ENCODE measurements at regions not wholly inside any gene's neighbourhood (a gene's known extent, or its start where the extent isn't known, plus 50 kb on each side); places are given as distances from the start of the nearest gene placed in this dataset.

DNA sequence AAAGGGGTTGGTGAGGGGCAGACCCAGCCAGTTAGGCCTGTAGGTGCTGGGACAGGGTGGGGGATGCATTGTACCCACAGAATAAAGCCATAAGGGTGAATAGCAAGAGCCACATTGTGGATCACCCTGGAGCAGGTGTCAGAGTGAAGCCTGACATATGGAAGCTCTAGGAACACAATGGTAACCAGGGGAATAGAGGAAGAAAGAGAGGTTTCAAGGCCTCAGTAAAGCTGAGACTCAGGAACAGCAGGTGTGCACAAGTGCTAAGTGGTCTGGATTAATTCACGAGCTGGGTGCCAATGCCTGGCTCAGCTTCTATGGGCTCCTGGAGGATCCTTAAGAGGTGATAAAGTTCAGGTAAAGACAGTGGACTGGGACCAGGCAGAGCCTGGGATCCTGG is 323.7 kb upstream of the CTNNB1 start:
- no peak for DNase-seq
- H3K4me3 ChIP-seq: no peak overlapping the region
- TF ChIP-seq, protein P1, sequence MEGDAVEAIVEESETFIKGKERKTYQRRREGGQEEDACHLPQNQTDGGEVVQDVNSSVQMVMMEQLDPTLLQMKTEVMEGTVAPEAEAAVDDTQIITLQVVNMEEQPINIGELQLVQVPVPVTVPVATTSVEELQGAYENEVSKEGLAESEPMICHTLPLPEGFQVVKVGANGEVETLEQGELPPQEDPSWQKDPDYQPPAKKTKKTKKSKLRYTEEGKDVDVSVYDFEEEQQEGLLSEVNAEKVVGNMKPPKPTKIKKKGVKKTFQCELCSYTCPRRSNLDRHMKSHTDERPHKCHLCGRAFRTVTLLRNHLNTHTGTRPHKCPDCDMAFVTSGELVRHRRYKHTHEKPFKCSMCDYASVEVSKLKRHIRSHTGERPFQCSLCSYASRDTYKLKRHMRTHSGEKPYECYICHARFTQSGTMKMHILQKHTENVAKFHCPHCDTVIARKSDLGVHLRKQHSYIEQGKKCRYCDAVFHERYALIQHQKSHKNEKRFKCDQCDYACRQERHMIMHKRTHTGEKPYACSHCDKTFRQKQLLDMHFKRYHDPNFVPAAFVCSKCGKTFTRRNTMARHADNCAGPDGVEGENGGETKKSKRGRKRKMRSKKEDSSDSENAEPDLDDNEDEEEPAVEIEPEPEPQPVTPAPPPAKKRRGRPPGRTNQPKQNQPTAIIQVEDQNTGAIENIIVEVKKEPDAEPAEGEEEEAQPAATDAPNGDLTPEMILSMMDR (IDR thresholded peaks at IDR 0.05): no peak
- TF ChIP-seq POLR2A (IDR thresholded peaks at IDR 0.05): no peak

GRCh38 chr3:40876009-40876408 is 323.3 kb upstream of the CTNNB1 start:
- peaks cover 0 to 22% (median 0%) of the 10 kb centered on the region in 4 donors for H3K4me1 ChIP-seq
- TF ChIP-seq POLR2A (IDR thresholded peaks at IDR 0.05): no peak
- TF ChIP-seq, protein P1 (IDR thresholded peaks at IDR 0.05): no peak
- DNase-seq: no peak

More for the DNA sequence above, 323.7 kb upstream of the CTNNB1 start:
- Histone ChIP-seq H3K27ac (no peak overlapping the region), H3K36me3 (no peaks in the 10 kb centered on the region), H3K9me3 (no peaks in the 10 kb centered on the region), H3K4me1 (peaks cover 0 to 22% (median 0%) of the 10 kb centered on the region in 4 donors), H3K27me3 (no peaks in the 10 kb centered on the region)

DNA sequence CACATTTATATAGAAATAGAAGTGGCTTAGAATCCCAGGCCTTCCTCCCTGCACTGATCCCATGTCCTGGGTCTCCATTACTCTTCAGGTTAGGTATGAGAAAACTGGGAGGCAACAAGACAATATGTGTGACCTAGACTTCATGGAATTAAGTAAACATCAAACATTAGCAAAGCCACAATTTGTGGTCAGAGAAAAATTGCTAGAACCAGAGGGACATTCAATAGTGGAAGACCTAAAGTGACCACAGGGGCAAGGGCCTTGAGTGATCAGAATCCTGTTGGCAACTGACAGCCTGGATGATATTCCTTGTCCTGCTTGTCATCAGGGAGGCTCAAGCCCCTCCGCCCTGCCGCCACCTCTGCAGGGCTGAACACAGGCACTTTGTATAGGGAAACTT is 322.8 kb upstream of the CTNNB1 start:
- Histone ChIP-seq H3K9me3 (no peaks in the 10 kb centered on the region), H3K27ac (no peak overlapping the region)

More at GRCh38 chr3:40876009-40876408, 323.3 kb upstream of the CTNNB1 start:
- H3K9me3 ChIP-seq: no peaks in the 10 kb centered on the region
- no peak overlapping the region for H3K4me3 ChIP-seq
- H3K27ac ChIP-seq: no peak overlapping the region
- no peaks in the 10 kb centered on the region for H3K36me3 ChIP-seq
- H3K27me3 ChIP-seq: no peaks in the 10 kb centered on the region

GRCh38 chr3:40877631-40878463 is 321.5 kb upstream of the CTNNB1 start:
- Histone ChIP-seq H3K4me1 (peaks cover 0 to 22% (median 0%) of the 10 kb centered on the region in 4 donors), H3K27ac (peak overlapping the region in 3 of 4 donors; percentile 6 to 33 (median 29))

More for the DNA sequence above, 322.8 kb upstream of the CTNNB1 start:
- TF ChIP-seq, protein P1 (IDR thresholded peaks at IDR 0.05): no peak
- no peak for TF ChIP-seq POLR2A (IDR thresholded peaks at IDR 0.05)
- DNase-seq: no peak
- H3K27me3 ChIP-seq: no peaks in the 10 kb centered on the region
- peaks cover 0 to 22% (median 0%) of the 10 kb centered on the region in 4 donors for H3K4me1 ChIP-seq
- H3K36me3 ChIP-seq: no peaks in the 10 kb centered on the region
- no peak overlapping the region for H3K4me3 ChIP-seq

GRCh38 chr3:40878464-40878905 is 320.8 kb upstream of the CTNNB1 start:
- Histone ChIP-seq H3K4me3 (no peak overlapping the region), H3K4me1 (peaks cover 0 to 22% (median 0%) of the 10 kb centered on the region in 4 donors), H3K27ac (peak overlapping the region in 2 of 4 donors; percentile 6 to 29), H3K9me3 (no peaks in the 10 kb centered on the region), H3K36me3 (no peaks in the 10 kb centered on the region), H3K27me3 (no peaks in the 10 kb centered on the region)
- TF ChIP-seq, protein P1 (IDR thresholded peaks at IDR 0.05): no peak
- DNase-seq: no peak

More at GRCh38 chr3:40877631-40878463, 321.5 kb upstream of the CTNNB1 start:
- Histone ChIP-seq H3K9me3 (no peaks in the 10 kb centered on the region), H3K4me3 (no peak overlapping the region), H3K27me3 (no peaks in the 10 kb centered on the region), H3K36me3 (no peaks in the 10 kb centered on the region)
- peak in 2 of 3 donors; percentile 53 to 54 for DNase-seq
- TF ChIP-seq POLR2A (IDR thresholded peaks at IDR 0.05): no peak
- TF ChIP-seq, protein P1 (IDR thresholded peaks at IDR 0.05): no peak
